GM18873 (cell line): ENCODE measurements at regions not wholly inside any gene's neighbourhood (a gene's known extent, or its start where the extent isn't known, plus 50 kb on each side); places are given as distances from the start of the nearest gene placed in this dataset.
"Not testable (repeated sequence)": the region's sequence is repeated elsewhere in the genome, so short reads cannot be mapped to it uniquely, and the experiment has no call there.

ENCODE experiments used
- ATAC-seq: cut with Tn5 transposase; IDR thresholded peaks from one replicate; pipeline ENCODE4 v1.9.1; 2021; ENCODE audit warnings: mild to moderate bottlenecking, moderate library complexity, moderate number of reproducible peaks; ENCODE audit not compliant: unreplicated experiment, low FRiP score

GRCh38 chr12:47610686-47611252 lies 95.1 kb downstream of the RPAP3 start:
- no peak for ATAC-seq

GRCh38 chr12:47609806-47610205 lies 96.0 kb downstream of the RPAP3 start:
- no peak for ATAC-seq

GRCh38 chr12:47608671-47609070 lies 97.2 kb downstream of the RPAP3 start:
- not testable (repeated sequence) for ATAC-seq

- ATAC-seq: no peak
Measured at GRCh38 chr12:47604221-47604873, 101.5 kb downstream of the RPAP3 start.

GRCh38 chr12:47602949-47603558 lies 102.8 kb downstream of the RPAP3 start:
- ATAC-seq: no peak

- no peak for ATAC-seq
Measured at GRCh38 chr12:47602325-47602724, 103.5 kb downstream of the RPAP3 start.

- ATAC-seq: no peak
Measured at GRCh38 chr12:47601071-47601470, 104.8 kb downstream of the RPAP3 start.

- ATAC-seq: no peak
Measured at GRCh38 chr12:47591795-47592194, 114.0 kb downstream of the RPAP3 start.

GRCh38 chr12:47591361-47591791 lies 114.5 kb downstream of the RPAP3 start:
- no peak for ATAC-seq

- ATAC-seq: no peak
Measured at GRCh38 chr12:47590771-47591360, 115.0 kb downstream of the RPAP3 start.

GRCh38 chr12:47586952-47587669 lies 118.7 kb downstream of the RPAP3 start:
- ATAC-seq: no peak

GRCh38 chr12:47585507-47585906 lies 120.3 kb downstream of the RPAP3 start:
- no peak for ATAC-seq

GRCh38 chr12:47578836-47579235 lies 127.0 kb downstream of the RPAP3 start:
- ATAC-seq: no peak

- ATAC-seq: no peak
Measured at GRCh38 chr12:47577206-47577989, 128.4 kb downstream of the RPAP3 start.

GRCh38 chr12:47576289-47576945 lies 129.4 kb downstream of the RPAP3 start:
- ATAC-seq: no peak

- no peak for ATAC-seq
Measured at GRCh38 chr12:47574252-47575021, 131.4 kb downstream of the RPAP3 start.

- ATAC-seq: no peak
Measured at GRCh38 chr12:47573146-47573659, 132.6 kb downstream of the RPAP3 start.

GRCh38 chr12:47570151-47570550 lies 135.7 kb downstream of the RPAP3 start:
- ATAC-seq: no peak

- ATAC-seq: no peak
Measured at GRCh38 chr12:47562201-47562600, 143.6 kb downstream of the RPAP3 start.
